ENCODE measurements at regions not wholly inside any gene's neighbourhood (a gene's known extent, or its start where the extent isn't known, plus 50 kb on each side); places are given as distances from the start of the nearest gene placed in this dataset.

GRCh38 chr1:245031041-245031440, 123.7 kb upstream of the KIF26B start:
- 97 to 100% methylated on average over 3 of the region's 3 CpGs for WGBS, 2 experiments
- H3K4me1 ChIP-seq (ENCODE audit: control insufficient read depth, insufficient read depth, low read length) = no peaks in the 10 kb centered on the region
- H3K27me3 ChIP-seq (ENCODE audit: control insufficient read depth, insufficient read depth, low read length, poor library complexity, severe bottlenecking) = no peaks in the 10 kb centered on the region
- no peaks in the 10 kb centered on the region for H3K36me3 ChIP-seq (ENCODE audit: control insufficient read depth, insufficient read depth, low read length)
- H3K9me3 ChIP-seq (ENCODE audit: control insufficient read depth, low read length) = no peaks in the 10 kb centered on the region
- no peak overlapping the region for H3K4me3 ChIP-seq (ENCODE audit: insufficient read depth, low read depth, low read length)
- H3K27ac ChIP-seq (ENCODE audit: insufficient read depth, low read depth, low read length, poor library complexity, severe bottlenecking) = no peak overlapping the region

- no peak overlapping the region for H3K27ac ChIP-seq (ENCODE audit: insufficient read depth, low read depth, low read length, poor library complexity, severe bottlenecking)
- no peak overlapping the region for H3K4me3 ChIP-seq (ENCODE audit: insufficient read depth, low read depth, low read length)
- H3K4me1 ChIP-seq (ENCODE audit: control insufficient read depth, insufficient read depth, low read length) = no peaks in the 10 kb centered on the region
- WGBS, 2 experiments = 99 to 100% methylated on average over 2 to 3 of the region's 3 CpGs
- H3K27me3 ChIP-seq (ENCODE audit: control insufficient read depth, insufficient read depth, low read length, poor library complexity, severe bottlenecking) = no peaks in the 10 kb centered on the region
- no peaks in the 10 kb centered on the region for H3K36me3 ChIP-seq (ENCODE audit: control insufficient read depth, insufficient read depth, low read length)
- no peaks in the 10 kb centered on the region for H3K9me3 ChIP-seq (ENCODE audit: control insufficient read depth, low read length)
These were observed 128.5 kb upstream of the KIF26B start for GRCh38 chr1:245026247-245026646.

GRCh38 chr1:245025525-245025924, 129.3 kb upstream of the KIF26B start:
- 93 to 96% methylated on average over 6 of the region's 6 CpGs for WGBS, 2 experiments
- no peaks in the 10 kb centered on the region for H3K36me3 ChIP-seq (ENCODE audit: control insufficient read depth, insufficient read depth, low read length)
- no peak overlapping the region for H3K27ac ChIP-seq (ENCODE audit: insufficient read depth, low read depth, low read length, poor library complexity, severe bottlenecking)
- H3K4me3 ChIP-seq (ENCODE audit: insufficient read depth, low read depth, low read length) = no peak overlapping the region
- H3K27me3 ChIP-seq (ENCODE audit: control insufficient read depth, insufficient read depth, low read length, poor library complexity, severe bottlenecking) = no peaks in the 10 kb centered on the region
- H3K4me1 ChIP-seq (ENCODE audit: control insufficient read depth, insufficient read depth, low read length) = no peaks in the 10 kb centered on the region
- H3K9me3 ChIP-seq (ENCODE audit: control insufficient read depth, low read length) = no peaks in the 10 kb centered on the region

- 94 to 100% methylated on average over 2 of the region's 2 CpGs for WGBS, 2 experiments
- peaks cover 8% of the 10 kb centered on the region for H3K4me1 ChIP-seq (ENCODE audit: control insufficient read depth, insufficient read depth, low read length)
- H3K27me3 ChIP-seq (ENCODE audit: control insufficient read depth, insufficient read depth, low read length, poor library complexity, severe bottlenecking) = no peaks in the 10 kb centered on the region
- H3K4me3 ChIP-seq (ENCODE audit: insufficient read depth, low read depth, low read length) = no peak overlapping the region
- no peak overlapping the region for H3K27ac ChIP-seq (ENCODE audit: insufficient read depth, low read depth, low read length, poor library complexity, severe bottlenecking)
- no peaks in the 10 kb centered on the region for H3K9me3 ChIP-seq (ENCODE audit: control insufficient read depth, low read length)
- H3K36me3 ChIP-seq (ENCODE audit: control insufficient read depth, insufficient read depth, low read length) = no peaks in the 10 kb centered on the region
These were observed 131.6 kb upstream of the KIF26B start for GRCh38 chr1:245023222-245023621.

GRCh38 chr1:245019910-245020486, 134.8 kb upstream of the KIF26B start:
- 88 to 94% methylated on average over 6 of the region's 6 CpGs for WGBS, 2 experiments
- peaks cover 9% of the 10 kb centered on the region for H3K4me1 ChIP-seq (ENCODE audit: control insufficient read depth, insufficient read depth, low read length)
- H3K27me3 ChIP-seq (ENCODE audit: control insufficient read depth, insufficient read depth, low read length, poor library complexity, severe bottlenecking) = no peaks in the 10 kb centered on the region
- H3K27ac ChIP-seq (ENCODE audit: insufficient read depth, low read depth, low read length, poor library complexity, severe bottlenecking) = no peak overlapping the region
- no peaks in the 10 kb centered on the region for H3K36me3 ChIP-seq (ENCODE audit: control insufficient read depth, insufficient read depth, low read length)
- no peaks in the 10 kb centered on the region for H3K9me3 ChIP-seq (ENCODE audit: control insufficient read depth, low read length)
- H3K4me3 ChIP-seq (ENCODE audit: insufficient read depth, low read depth, low read length) = no peak overlapping the region

GRCh38 chr1:245016700-245017099, 138.1 kb upstream of the KIF26B start:
- WGBS, 2 experiments = 92 to 99% methylated on average over 3 to 4 of the region's 4 CpGs
- Histone ChIP-seq H3K36me3 (ENCODE audit: control insufficient read depth, insufficient read depth, low read length) (no peaks in the 10 kb centered on the region), H3K4me3 (ENCODE audit: insufficient read depth, low read depth, low read length) (no peak overlapping the region), H3K4me1 (ENCODE audit: control insufficient read depth, insufficient read depth, low read length) (peaks cover 9% of the 10 kb centered on the region), H3K9me3 (ENCODE audit: control insufficient read depth, low read length) (no peaks in the 10 kb centered on the region), H3K27ac (ENCODE audit: insufficient read depth, low read depth, low read length, poor library complexity, severe bottlenecking) (no peak overlapping the region), H3K27me3 (ENCODE audit: control insufficient read depth, insufficient read depth, low read length, poor library complexity, severe bottlenecking) (no peaks in the 10 kb centered on the region)

- Histone ChIP-seq H3K27me3 (ENCODE audit: control insufficient read depth, insufficient read depth, low read length, poor library complexity, severe bottlenecking) (no peaks in the 10 kb centered on the region), H3K4me1 (ENCODE audit: control insufficient read depth, insufficient read depth, low read length) (peaks cover 9% of the 10 kb centered on the region), H3K9me3 (ENCODE audit: control insufficient read depth, low read length) (no peaks in the 10 kb centered on the region), H3K36me3 (ENCODE audit: control insufficient read depth, insufficient read depth, low read length) (no peaks in the 10 kb centered on the region), H3K4me3 (ENCODE audit: insufficient read depth, low read depth, low read length) (no peak overlapping the region), H3K27ac (ENCODE audit: insufficient read depth, low read depth, low read length, poor library complexity, severe bottlenecking) (no peak overlapping the region)
- 89 to 96% methylated on average over 3 of the region's 3 CpGs for WGBS, 2 experiments
These were observed 139.8 kb upstream of the KIF26B start for GRCh38 chr1:245015031-245015430.

- Histone ChIP-seq H3K4me1 (ENCODE audit: control insufficient read depth, insufficient read depth, low read length) (peaks cover 9% of the 10 kb centered on the region), H3K27ac (ENCODE audit: insufficient read depth, low read depth, low read length, poor library complexity, severe bottlenecking) (no peak overlapping the region), H3K4me3 (ENCODE audit: insufficient read depth, low read depth, low read length) (no peak overlapping the region), H3K9me3 (ENCODE audit: control insufficient read depth, low read length) (no peaks in the 10 kb centered on the region), H3K36me3 (ENCODE audit: control insufficient read depth, insufficient read depth, low read length) (no peaks in the 10 kb centered on the region), H3K27me3 (ENCODE audit: control insufficient read depth, insufficient read depth, low read length, poor library complexity, severe bottlenecking) (no peaks in the 10 kb centered on the region)
- 95 to 100% methylated on average over 3 of the region's 3 CpGs for WGBS, 2 experiments
These were observed 140.3 kb upstream of the KIF26B start for GRCh38 chr1:245014247-245015029.

GRCh38 chr1:245010018-245010614, 144.7 kb upstream of the KIF26B start:
- Histone ChIP-seq H3K4me3 (ENCODE audit: insufficient read depth, low read depth, low read length) (no peak overlapping the region), H3K36me3 (ENCODE audit: control insufficient read depth, insufficient read depth, low read length) (no peaks in the 10 kb centered on the region), H3K27ac (ENCODE audit: insufficient read depth, low read depth, low read length, poor library complexity, severe bottlenecking) (no peak overlapping the region), H3K9me3 (ENCODE audit: control insufficient read depth, low read length) (no peaks in the 10 kb centered on the region), H3K4me1 (ENCODE audit: control insufficient read depth, insufficient read depth, low read length) (no peaks in the 10 kb centered on the region), H3K27me3 (ENCODE audit: control insufficient read depth, insufficient read depth, low read length, poor library complexity, severe bottlenecking) (no peaks in the 10 kb centered on the region)
- WGBS, 2 experiments = 94 to 95% methylated on average over 8 of the region's 8 CpGs

GRCh38 chr1:245008761-245009160, 144.4 kb upstream of the HNRNPU start:
- Histone ChIP-seq H3K36me3 (ENCODE audit: control insufficient read depth, insufficient read depth, low read length) (no peaks in the 10 kb centered on the region), H3K4me3 (ENCODE audit: insufficient read depth, low read depth, low read length) (no peak overlapping the region), H3K27me3 (ENCODE audit: control insufficient read depth, insufficient read depth, low read length, poor library complexity, severe bottlenecking) (no peaks in the 10 kb centered on the region), H3K9me3 (ENCODE audit: control insufficient read depth, low read length) (no peaks in the 10 kb centered on the region), H3K4me1 (ENCODE audit: control insufficient read depth, insufficient read depth, low read length) (no peaks in the 10 kb centered on the region), H3K27ac (ENCODE audit: insufficient read depth, low read depth, low read length, poor library complexity, severe bottlenecking) (no peak overlapping the region)
- WGBS, 2 experiments = 92 to 97% methylated on average over 5 of the region's 5 CpGs

All from ectodermal cell (in vitro differentiated cells).